GM19397 (cell line): ENCODE measurements at regions not wholly inside any gene's neighbourhood (a gene's known extent, or its start where the extent isn't known, plus 50 kb on each side); places are given as distances from the start of the nearest gene placed in this dataset.

Experiments used
- ATAC-seq: cut with Tn5 transposase; IDR thresholded peaks from one replicate; pipeline ENCODE4 v1.9.1; 2021; ENCODE audit warnings: mild to moderate bottlenecking, moderate library complexity; ENCODE audit not compliant: unreplicated experiment

- no peak for ATAC-seq
Observed at GRCh38 chr2:14358774-14359173, 273.7 kb upstream of the LRATD1 start.

DNA sequence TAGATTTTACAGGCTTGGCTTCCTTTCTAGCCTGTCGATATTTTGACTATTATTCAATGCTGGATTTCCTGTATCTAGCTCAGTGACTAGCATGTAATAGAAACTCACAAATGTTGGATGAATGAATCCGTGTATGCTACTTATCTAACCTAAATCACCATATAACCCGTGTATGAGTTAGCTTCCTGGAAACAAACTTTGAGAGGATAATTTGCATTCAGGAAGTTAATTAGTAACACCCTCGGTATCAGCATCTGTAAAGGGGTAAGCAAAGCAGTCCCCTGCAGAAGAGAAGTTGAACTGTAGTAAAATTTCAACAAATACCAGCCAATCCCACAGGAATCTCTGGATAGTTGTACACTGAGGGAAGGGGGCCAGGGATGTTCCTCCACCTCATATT is 269.4 kb upstream of the LRATD1 start:
- ATAC-seq, result no peak

GRCh38 chr2:14363976-14364375 is 268.5 kb upstream of the LRATD1 start:
- no peak for ATAC-seq

DNA sequence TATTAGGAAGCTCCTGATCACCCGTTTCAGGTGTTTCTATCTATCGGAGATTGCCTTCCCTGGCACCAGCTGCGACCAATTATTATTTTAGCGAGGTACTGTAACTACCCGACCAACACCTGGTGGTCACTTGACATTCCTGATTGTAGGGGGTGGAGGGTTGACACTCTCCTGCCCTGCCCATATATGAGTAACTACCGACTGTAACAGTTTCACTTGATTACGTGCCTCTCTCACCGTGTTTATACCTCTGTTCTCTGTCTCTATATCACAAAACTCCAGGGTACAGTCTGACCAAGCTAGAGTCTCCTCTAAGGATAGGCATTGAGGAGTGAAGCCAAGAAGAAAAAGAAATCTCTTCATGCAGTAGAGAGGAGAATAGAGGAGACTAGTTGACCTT is 268.0 kb upstream of the LRATD1 start:
- ATAC-seq, result no peak

GRCh38 chr2:14385043-14385442 is 247.5 kb upstream of the LRATD1 start:
- no peak for ATAC-seq

DNA sequence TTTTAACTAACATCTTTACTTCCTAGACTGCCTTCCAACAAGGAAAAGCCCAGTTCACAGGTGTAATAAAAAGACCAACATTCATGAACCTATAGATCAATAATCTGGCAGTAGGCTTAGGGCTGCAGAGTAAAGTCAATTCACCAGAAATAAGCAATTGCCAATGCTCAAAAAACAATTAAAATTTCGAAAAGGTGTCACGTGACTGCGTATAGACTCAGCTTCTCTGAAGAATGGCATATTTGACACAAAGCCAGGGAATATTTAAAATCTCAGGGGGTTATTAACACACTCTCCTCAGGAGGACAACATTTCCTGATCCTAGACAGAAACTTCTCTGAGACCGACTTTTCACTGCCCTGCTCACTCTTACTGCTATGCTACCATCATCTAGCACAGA is 245.2 kb upstream of the LRATD1 start:
- ATAC-seq, result no peak

- no peak for ATAC-seq
Observed at GRCh38 chr2:14388724-14389123, 243.8 kb upstream of the LRATD1 start.

DNA sequence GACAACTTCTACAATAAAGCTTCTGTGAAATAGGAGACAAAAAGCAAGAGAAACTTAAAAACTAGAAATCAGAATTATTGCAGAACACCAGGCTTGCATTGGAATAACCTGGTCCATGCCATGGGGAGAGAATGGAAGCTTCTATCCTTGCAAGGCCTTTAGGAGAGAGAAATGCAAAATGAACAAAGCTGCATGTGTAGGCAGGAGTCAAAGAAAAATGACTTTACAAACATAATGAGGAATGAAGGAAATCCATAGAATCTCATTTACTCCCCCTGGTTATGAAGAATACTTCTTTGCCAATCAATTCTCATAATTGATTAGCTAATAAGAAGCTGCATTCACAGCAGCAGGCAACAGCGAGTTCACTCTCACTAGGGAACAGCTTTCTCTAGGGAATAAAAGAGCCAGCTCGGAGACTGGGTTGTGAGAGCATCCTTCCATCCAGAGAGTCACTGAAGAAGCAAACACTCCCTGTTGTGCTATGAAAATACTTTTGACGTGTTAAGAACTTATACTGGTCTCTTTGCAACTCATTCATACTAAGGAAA is 235.9 kb upstream of the LRATD1 start:
- no peak for ATAC-seq

GRCh38 chr2:14398641-14399040 is 233.9 kb upstream of the LRATD1 start:
- ATAC-seq, result no peak

- no peak for ATAC-seq
Observed at GRCh38 chr2:14401873-14402272, 230.6 kb upstream of the LRATD1 start.

GRCh38 chr2:14408695-14409094 is 223.8 kb upstream of the LRATD1 start:
- no peak for ATAC-seq

DNA sequence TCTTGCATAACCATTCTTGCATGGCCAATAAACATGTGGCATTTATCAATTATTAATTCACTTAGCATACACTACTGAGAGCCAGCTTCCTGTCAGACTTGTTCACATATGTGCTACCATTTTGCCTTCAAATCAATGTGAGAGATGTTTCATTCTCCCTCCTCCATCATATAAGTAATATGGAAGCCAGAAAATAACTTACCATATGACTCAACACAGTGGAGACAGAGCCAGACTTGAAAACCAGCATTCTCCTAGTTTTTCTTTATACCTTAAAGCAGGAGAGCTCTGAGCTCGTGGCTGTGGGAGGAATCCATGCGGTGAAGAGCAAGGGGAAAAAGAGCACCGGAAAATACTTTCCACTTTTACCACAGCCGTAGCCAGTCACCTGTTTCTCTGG is 215.0 kb upstream of the LRATD1 start:
- ATAC-seq, result no peak

GRCh38 chr2:14418115-14418514 is 214.4 kb upstream of the LRATD1 start:
- ATAC-seq, result no peak

- no peak for ATAC-seq
Observed at GRCh38 chr2:14420851-14421250, 211.7 kb upstream of the LRATD1 start.

- no peak for ATAC-seq
Observed at GRCh38 chr2:14422426-14422825, 210.1 kb upstream of the LRATD1 start.

- ATAC-seq, result peak; percentile 37
Observed at GRCh38 chr2:14423145-14423906, 209.2 kb upstream of the LRATD1 start.

- no peak for ATAC-seq
Observed at GRCh38 chr2:14424478-14425390, 207.8 kb upstream of the LRATD1 start.

GRCh38 chr2:14425869-14426268 is 206.6 kb upstream of the LRATD1 start:
- ATAC-seq, result no peak

GRCh38 chr2:14428056-14428455 is 204.5 kb upstream of the LRATD1 start:
- no peak for ATAC-seq

DNA sequence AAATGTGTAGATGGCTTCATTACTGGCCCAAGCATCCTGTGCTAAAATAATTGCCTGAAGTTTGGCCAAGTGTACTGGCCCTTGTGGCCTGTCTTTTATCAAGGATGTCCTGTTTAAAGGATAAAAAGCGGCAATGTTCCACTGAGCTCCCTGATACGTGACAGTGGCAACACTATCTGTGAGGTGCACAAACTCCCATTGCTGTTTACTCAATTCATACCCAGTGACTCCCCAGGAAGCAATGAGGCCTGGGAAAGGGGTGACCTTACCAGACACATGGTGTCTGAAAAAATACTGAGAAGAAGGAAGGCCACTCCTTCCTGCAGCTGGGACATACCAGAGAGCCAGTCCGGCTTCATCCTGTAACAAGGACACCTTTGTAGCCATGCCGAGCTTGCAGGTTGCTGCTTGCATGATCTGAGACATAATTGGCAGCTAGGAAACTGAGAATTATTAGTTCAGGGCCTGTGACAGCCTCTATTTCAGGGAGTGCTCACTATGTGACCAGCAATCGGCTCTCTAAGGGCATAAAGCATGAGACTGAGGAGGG is 198.5 kb upstream of the LRATD1 start:
- no peak for ATAC-seq

DNA sequence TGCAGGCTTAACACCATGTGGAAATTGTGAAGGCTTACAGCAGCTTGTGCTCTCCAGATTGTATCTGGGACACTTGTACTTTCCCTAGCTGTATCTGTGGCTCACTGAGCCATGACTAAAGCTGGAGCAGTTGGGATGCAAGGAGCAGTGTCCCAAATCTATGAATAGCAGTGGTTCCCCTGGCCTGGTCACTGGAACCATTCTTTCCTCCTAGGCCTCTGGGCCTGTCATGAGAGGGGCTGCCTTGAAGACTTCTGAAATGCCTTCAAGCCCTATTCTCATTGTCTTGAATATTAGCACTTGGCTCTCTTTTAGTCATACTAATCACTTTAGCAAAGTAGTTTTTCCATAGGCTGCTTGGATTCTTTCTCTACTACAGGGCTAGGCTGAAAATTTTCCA is 186.8 kb upstream of the LRATD1 start:
- ATAC-seq, result no peak

DNA sequence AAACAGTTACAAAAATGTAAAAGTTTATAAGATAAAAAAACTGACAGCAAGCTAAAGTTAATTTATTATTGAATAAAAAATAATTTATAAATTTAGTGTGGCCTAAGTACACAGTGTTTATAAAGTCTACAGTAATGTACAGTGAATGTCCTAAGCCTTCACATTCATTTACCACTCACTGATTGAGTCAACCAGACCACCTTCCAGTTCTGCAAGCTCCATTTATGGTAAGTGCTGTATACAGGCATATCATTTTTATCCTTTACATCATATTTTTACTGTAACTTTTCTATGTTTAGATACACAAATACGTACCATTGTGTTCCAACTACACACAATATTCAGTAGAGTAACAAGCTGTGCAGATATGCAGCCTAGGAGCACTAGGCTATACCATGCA is 184.2 kb upstream of the LRATD1 start:
- ATAC-seq, result no peak
